Hepatocyte (in vitro differentiated cells): ENCODE measurements at regions not wholly inside any gene's neighbourhood (a gene's known extent, or its start where the extent isn't known, plus 50 kb on each side); places are given as distances from the start of the nearest gene placed in this dataset.

Experiments
- CTCF ChIP-seq: fragments of 200-600 bp; sonication (generic); IDR thresholded peaks from 2 replicates; pipeline ENCODE4 v1.5.1; 2016; ENCODE audit warnings: antibody characterized with exemption, mild to moderate bottlenecking; ENCODE audit not compliant: poor library complexity
- EZH2 ChIP-seq: fragments of 200-600 bp; sonication (generic); IDR thresholded peaks from 2 replicates; pipeline ENCODE4 v1.6.1; 2016; ENCODE audit warnings: antibody characterized with exemption, mild to moderate bottlenecking, borderline replicate concordance
- EZH2phosphoT487 ChIP-seq: fragments of 200-600 bp; sonication (generic); IDR thresholded peaks from one replicate; pipeline ENCODE4 v1.6.1; 2018; ENCODE audit warnings: antibody characterized with exemption, mild to moderate bottlenecking, low read depth, moderate library complexity; ENCODE audit not compliant: unreplicated experiment, severe bottlenecking

- TF ChIP-seq EZH2phosphoT487 (no peak), CTCF (no peak), EZH2 (no peak)
Measured at GRCh38 chr6:112603726-112604125, 256.6 kb downstream of the RFPL4B start.
